IPS DF 6.9 (cell line): ENCODE measurements at regions not wholly inside any gene's neighbourhood (a gene's known extent, or its start where the extent isn't known, plus 50 kb on each side); places are given as distances from the start of the nearest gene placed in this dataset.

Source experiments
- DNase-seq: peaks from one replicate; pipeline ENCODE4 v3.0.0-alpha.2; 2013; ENCODE audit warnings: low read depth, low spot score
- H3K27ac ChIP-seq: one replicate; pipeline ENCODE4 v1.5.1; 2013; ENCODE audit warnings: low read length, control low read depth
- H3K27me3 ChIP-seq: 2 replicates; pipeline ENCODE4 v1.6.1; 2013; ENCODE audit warnings: mild to moderate bottlenecking, low read length; ENCODE audit not compliant: control insufficient read depth, insufficient read depth
- H3K36me3 ChIP-seq: 2 replicates; pipeline ENCODE4 v1.6.1; 2013; ENCODE audit warnings: low read length; ENCODE audit not compliant: control insufficient read depth, insufficient read depth
- H3K4me1 ChIP-seq: 2 replicates; pipeline ENCODE4 v1.6.1; 2013; ENCODE audit warnings: low read length; ENCODE audit not compliant: control insufficient read depth, insufficient read depth
- H3K4me3 ChIP-seq: 2 replicates; pipeline ENCODE4 v1.5.1; 2013; ENCODE audit warnings: mild to moderate bottlenecking, low read length
- H3K9me3 ChIP-seq: 2 replicates; pipeline ENCODE4 v1.6.1; 2013; ENCODE audit warnings: low read length, inconsistent platforms; ENCODE audit not compliant: control insufficient read depth, insufficient read depth
- WGBS: extraction: QIAGEN DNeasy Blood & Tissue Kit; methylation state at CpG from one replicate; pipeline ENCODE4 v1.1.7; 2013; ENCODE audit warnings: mixed read lengths, missing lambda C conversion rate; ENCODE audit not compliant: insufficient read length, insufficient coverage; 5-methylcytosine and 5-hydroxymethylcytosine counted together

- WGBS: 100% methylated on average over 2 of the region's 7 CpGs
Observed at GRCh38 chr18:75681538-75682115, 254.1 kb upstream of the SMIM21 start.

GRCh38 chr18:75679331-75679730 is 251.8 kb upstream of the SMIM21 start:
- Histone ChIP-seq H3K9me3 (no peaks in the 10 kb centered on the region), H3K4me3 (no peak overlapping the region), H3K36me3 (no peaks in the 10 kb centered on the region), H3K27ac (no peak overlapping the region), H3K27me3 (no peaks in the 10 kb centered on the region), H3K4me1 (no peaks in the 10 kb centered on the region)
- no CpG with 5 or more reads among the region's 13 CpGs for WGBS
- no peak for DNase-seq

More at GRCh38 chr18:75681538-75682115, 254.1 kb upstream of the SMIM21 start:
- no peaks in the 10 kb centered on the region for H3K27me3 ChIP-seq
- no peak overlapping the region for H3K27ac ChIP-seq
- no peaks in the 10 kb centered on the region for H3K4me1 ChIP-seq
- DNase-seq: no peak
- no peak overlapping the region for H3K4me3 ChIP-seq
- no peaks in the 10 kb centered on the region for H3K9me3 ChIP-seq
- no peaks in the 10 kb centered on the region for H3K36me3 ChIP-seq

- no peak overlapping the region for H3K27ac ChIP-seq
- H3K9me3 ChIP-seq: no peaks in the 10 kb centered on the region
- no peaks in the 10 kb centered on the region for H3K27me3 ChIP-seq
- H3K4me3 ChIP-seq: no peak overlapping the region
- no peaks in the 10 kb centered on the region for H3K4me1 ChIP-seq
- no peak for DNase-seq
- no CpG with 5 or more reads among the region's 7 CpGs for WGBS
- no peaks in the 10 kb centered on the region for H3K36me3 ChIP-seq
Observed at GRCh38 chr18:75678627-75679026, 251.1 kb upstream of the SMIM21 start.

GRCh38 chr18:75677696-75678455 is 250.4 kb upstream of the SMIM21 start:
- DNase-seq: no peak
- H3K4me3 ChIP-seq: no peak overlapping the region
- no CpG with 5 or more reads among the region's 2 CpGs for WGBS
- no peak overlapping the region for H3K27ac ChIP-seq
- no peaks in the 10 kb centered on the region for H3K4me1 ChIP-seq
- H3K9me3 ChIP-seq: no peaks in the 10 kb centered on the region
- no peaks in the 10 kb centered on the region for H3K36me3 ChIP-seq
- no peaks in the 10 kb centered on the region for H3K27me3 ChIP-seq

GRCh38 chr18:75660932-75661331 is 233.4 kb upstream of the SMIM21 start:
- no peaks in the 10 kb centered on the region for H3K36me3 ChIP-seq
- no peaks in the 10 kb centered on the region for H3K9me3 ChIP-seq
- WGBS: no CpG with 5 or more reads among the region's 1 CpG
- H3K4me3 ChIP-seq: no peak overlapping the region
- no peaks in the 10 kb centered on the region for H3K27me3 ChIP-seq
- no peak overlapping the region for H3K27ac ChIP-seq
- peaks cover 3% of the 10 kb centered on the region; the same call in 1 of the 2 replicates for H3K4me1 ChIP-seq
- DNase-seq: no peak

GRCh38 chr18:75659535-75660023 is 232.1 kb upstream of the SMIM21 start:
- Histone ChIP-seq H3K4me1 (no peaks in the 10 kb centered on the region), H3K9me3 (no peaks in the 10 kb centered on the region), H3K36me3 (no peaks in the 10 kb centered on the region), H3K27me3 (no peaks in the 10 kb centered on the region), H3K4me3 (no peak overlapping the region), H3K27ac (no peak overlapping the region)
- no peak for DNase-seq

GRCh38 chr18:75658330-75658729 is 230.8 kb upstream of the SMIM21 start:
- no peaks in the 10 kb centered on the region for H3K36me3 ChIP-seq
- no peak for DNase-seq
- H3K4me1 ChIP-seq: no peaks in the 10 kb centered on the region
- H3K27me3 ChIP-seq: no peaks in the 10 kb centered on the region
- H3K27ac ChIP-seq: no peak overlapping the region
- H3K4me3 ChIP-seq: no peak overlapping the region
- WGBS: no CpG with 5 or more reads among the region's 5 CpGs
- no peaks in the 10 kb centered on the region for H3K9me3 ChIP-seq

- no CpG with 5 or more reads among the region's 6 CpGs for WGBS
- Histone ChIP-seq H3K27ac (no peak overlapping the region), H3K4me1 (no peaks in the 10 kb centered on the region), H3K36me3 (no peaks in the 10 kb centered on the region), H3K27me3 (no peaks in the 10 kb centered on the region), H3K4me3 (no peak overlapping the region), H3K9me3 (no peaks in the 10 kb centered on the region)
- no peak for DNase-seq
Observed at GRCh38 chr18:75656563-75657247, 229.2 kb upstream of the SMIM21 start.

- WGBS: no CpG with 5 or more reads among the region's 7 CpGs
- no peak overlapping the region for H3K27ac ChIP-seq
- H3K4me1 ChIP-seq: no peaks in the 10 kb centered on the region
- H3K9me3 ChIP-seq: no peaks in the 10 kb centered on the region
- no peaks in the 10 kb centered on the region for H3K36me3 ChIP-seq
- H3K27me3 ChIP-seq: no peaks in the 10 kb centered on the region
- no peak overlapping the region for H3K4me3 ChIP-seq
- DNase-seq: no peak
Observed at GRCh38 chr18:75656035-75656434, 228.5 kb upstream of the SMIM21 start.

GRCh38 chr18:75654851-75655751 is 227.6 kb upstream of the SMIM21 start:
- H3K4me3 ChIP-seq: no peak overlapping the region
- 100% methylated on average over 1 of the region's 10 CpGs for WGBS
- no peaks in the 10 kb centered on the region for H3K36me3 ChIP-seq
- peaks cover 1% of the 10 kb centered on the region; the same call in 1 of the 2 replicates for H3K27me3 ChIP-seq
- no peaks in the 10 kb centered on the region for H3K9me3 ChIP-seq
- no peak for DNase-seq
- H3K4me1 ChIP-seq: no peaks in the 10 kb centered on the region
- no peak overlapping the region for H3K27ac ChIP-seq
